OCI-LY1 (cell line): ENCODE measurements at regions not wholly inside any gene's neighbourhood (a gene's known extent, or its start where the extent isn't known, plus 50 kb on each side); places are given as distances from the start of the nearest gene placed in this dataset.

Experiments used
- H2AFZ ChIP-seq: fragments of 200-600 bp; sonication (generic), shearing (Covaris generic); 2 replicates; pipeline ENCODE4 v1.6.0; 2014; ENCODE audit warnings: antibody characterized with exemption, mild to moderate bottlenecking, low read length
- H3F3A ChIP-seq: fragments of 200-600 bp; sonication (generic), shearing (Covaris generic); 2 replicates; pipeline ENCODE4 v1.6.0; 2014; ENCODE audit warnings: mild to moderate bottlenecking, antibody characterized with exemption, low read length, moderate library complexity; ENCODE audit not compliant: insufficient read depth
- H3K27ac ChIP-seq: fragments of 200-600 bp; sonication (generic); 2 replicates; pipeline ENCODE4 v1.5.1; 2014; ENCODE audit warnings: low read length, mixed run types, mild to moderate bottlenecking, low read depth; ENCODE audit not compliant: poor library complexity, severe bottlenecking
- H3K27me3 ChIP-seq: fragments of 200-600 bp; sonication (generic); 2 replicates; pipeline ENCODE4 v1.6.0; 2014; ENCODE audit warnings: antibody characterized with exemption, mild to moderate bottlenecking, low read length, moderate library complexity; ENCODE audit not compliant: insufficient read depth
- H3K36me3 ChIP-seq: fragments of 200-600 bp; sonication (generic); 2 replicates; pipeline ENCODE4 v1.6.1; 2014; ENCODE audit warnings: mild to moderate bottlenecking, antibody characterized with exemption, low read length, moderate library complexity, mixed read lengths; ENCODE audit not compliant: insufficient read depth
- H3K4me1 ChIP-seq: fragments of 200-600 bp; sonication (generic); 2 replicates; pipeline ENCODE4 v1.5.1; 2014; ENCODE audit warnings: mild to moderate bottlenecking, low read length, moderate library complexity; ENCODE audit not compliant: insufficient read depth, severe bottlenecking
- H3K4me2 ChIP-seq: fragments of 200-600 bp; sonication (generic), shearing (Covaris generic); 2 replicates; pipeline ENCODE4 v1.6.1; 2014; ENCODE audit warnings: low read length
- H3K4me3 ChIP-seq: fragments of 200-600 bp; sonication (generic); 2 replicates; pipeline ENCODE4 v1.5.1; 2014; ENCODE audit warnings: low read length, low read depth, mild to moderate bottlenecking, mixed read lengths; ENCODE audit not compliant: poor library complexity, severe bottlenecking
- H3K79me2 ChIP-seq: fragments of 200-600 bp; shearing (Covaris generic); 2 replicates; pipeline ENCODE4 v1.6.1; 2016; ENCODE audit warnings: mixed run types, low read length, mixed read lengths; ENCODE audit not compliant: insufficient read depth
- H3K9ac ChIP-seq: fragments of 200-600 bp; sonication (generic), shearing (Covaris generic); 2 replicates; pipeline ENCODE4 v1.6.1; 2014; ENCODE audit warnings: mild to moderate bottlenecking, low read length, mixed read lengths
- H3K9me2 ChIP-seq: fragments of 200-600 bp; sonication (generic), shearing (Covaris generic); 2 replicates; pipeline ENCODE4 v1.6.1; 2014; ENCODE audit warnings: low read depth, mild to moderate bottlenecking, low read length, mixed read lengths
- H3K9me3 ChIP-seq: fragments of 200-600 bp; shearing (Covaris generic); 2 replicates; pipeline ENCODE4 v1.6.1; 2014; ENCODE audit warnings: low read length, mixed read lengths
- H4K20me1 ChIP-seq: fragments of 200-600 bp; sonication (generic), shearing (Covaris generic); 2 replicates; pipeline ENCODE4 v1.6.0; 2016; ENCODE audit warnings: mild to moderate bottlenecking, low read length; ENCODE audit not compliant: insufficient read depth
- CTCF ChIP-seq: fragments of 200-600 bp; sonication (generic), shearing (Covaris generic); IDR thresholded peaks from 2 replicates; pipeline ENCODE4 v1.5.1; 2017; ENCODE audit warnings: mild to moderate bottlenecking, antibody characterized with exemption, low read length, moderate library complexity, mixed read lengths
- EZH2 ChIP-seq: fragments of 200-600 bp; sonication (generic), shearing (Covaris generic); IDR thresholded peaks from 2 replicates; pipeline ENCODE4 v1.8.0; 2017; ENCODE audit warnings: borderline replicate concordance, mixed run types, mild to moderate bottlenecking, antibody characterized with exemption, low read length, moderate library complexity, mixed read lengths

GRCh38 chr3:16743276-16743675 is 138.1 kb upstream of the DAZL start:
- H3K36me3 ChIP-seq = no peaks in the 10 kb centered on the region
- no peak overlapping the region for H3K9ac ChIP-seq
- no peak overlapping the region for H3K4me3 ChIP-seq
- H4K20me1 ChIP-seq = no peaks in the 10 kb centered on the region
- H3F3A ChIP-seq = no peaks in the 10 kb centered on the region
- no peaks in the 10 kb centered on the region for H3K79me2 ChIP-seq
- peaks cover 18% of the 10 kb centered on the region for H3K9me3 ChIP-seq
- H2AFZ ChIP-seq = no peak overlapping the region
- H3K4me2 ChIP-seq = no peak overlapping the region
- H3K9me2 ChIP-seq = no peaks in the 10 kb centered on the region
- H3K27ac ChIP-seq = no peak overlapping the region
- H3K27me3 ChIP-seq = no peaks in the 10 kb centered on the region
- H3K4me1 ChIP-seq = no peaks in the 10 kb centered on the region
- TF ChIP-seq EZH2 (no peak), CTCF (no peak)

GRCh38 chr3:16759227-16759903 is 125.4 kb upstream of the PLCL2 start:
- Histone ChIP-seq H3K27ac (no peak overlapping the region), H4K20me1 (no peaks in the 10 kb centered on the region), H3K27me3 (no peaks in the 10 kb centered on the region), H3K4me2 (no peak overlapping the region), H3K4me1 (no peaks in the 10 kb centered on the region), H3K4me3 (no peak overlapping the region), H2AFZ (no peak overlapping the region), H3K9me2 (no peaks in the 10 kb centered on the region), H3K36me3 (no peaks in the 10 kb centered on the region), H3K9ac (no peak overlapping the region), H3F3A (no peaks in the 10 kb centered on the region), H3K79me2 (no peaks in the 10 kb centered on the region), H3K9me3 (no peaks in the 10 kb centered on the region)
- no peak for TF ChIP-seq CTCF
- no peak for TF ChIP-seq EZH2

GRCh38 chr3:16761571-16761970 is 123.2 kb upstream of the PLCL2 start:
- TF ChIP-seq CTCF (no peak), EZH2 (no peak)
- Histone ChIP-seq H3K4me2 (no peak overlapping the region), H2AFZ (no peak overlapping the region)

More at GRCh38 chr3:16761571-16761970, 123.2 kb upstream of the PLCL2 start:
- Histone ChIP-seq H3K27ac (no peak overlapping the region), H3K4me1 (peaks cover 11% of the 10 kb centered on the region), H3K9ac (no peak overlapping the region), H4K20me1 (no peaks in the 10 kb centered on the region), H3K9me3 (no peaks in the 10 kb centered on the region), H3K36me3 (no peaks in the 10 kb centered on the region), H3K79me2 (no peaks in the 10 kb centered on the region), H3K9me2 (no peaks in the 10 kb centered on the region), H3F3A (no peaks in the 10 kb centered on the region), H3K27me3 (no peaks in the 10 kb centered on the region), H3K4me3 (no peak overlapping the region)
